ENCODE measurements at regions not wholly inside any gene's neighbourhood (a gene's known extent, or its start where the extent isn't known, plus 50 kb on each side); places are given as distances from the start of the nearest gene placed in this dataset.

DNA sequence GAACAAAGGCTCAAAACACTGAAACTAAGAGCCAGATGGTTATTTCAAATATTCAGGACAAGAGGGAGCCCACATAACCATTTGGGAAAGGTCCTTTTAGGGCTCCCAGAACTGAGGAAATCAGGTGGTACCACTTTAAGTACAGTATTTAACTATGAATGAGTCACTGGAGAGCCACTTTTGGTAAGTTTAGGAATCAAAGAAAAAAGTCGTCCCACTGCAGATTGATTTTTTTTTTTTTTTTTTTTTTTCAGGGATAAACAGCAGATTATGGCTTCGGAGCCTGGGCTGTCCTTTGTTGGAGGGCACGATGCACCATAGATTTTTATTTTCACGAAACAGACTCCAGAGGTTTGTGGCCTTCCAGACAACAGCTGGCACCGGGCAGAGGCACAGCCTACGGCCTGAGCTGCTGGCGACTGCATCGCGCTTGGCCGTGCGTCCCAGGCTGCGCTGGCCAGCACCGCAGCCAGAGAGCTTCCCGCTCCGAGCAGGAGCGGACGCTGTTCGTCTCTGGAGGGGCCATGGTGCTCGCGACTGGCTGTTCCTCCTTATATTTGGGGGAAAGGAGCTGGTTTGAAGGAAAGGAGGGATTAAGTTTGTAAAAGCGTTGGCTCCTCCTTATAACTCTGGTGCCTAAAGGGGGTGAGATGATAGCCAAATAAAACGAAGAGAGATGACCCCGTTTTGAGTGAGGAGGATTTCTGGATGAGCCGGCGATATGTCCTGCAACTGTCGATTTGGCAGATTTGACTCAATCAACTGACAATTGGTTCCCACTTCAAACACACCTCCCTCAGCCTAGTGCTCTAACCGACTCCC, 152.9 kb upstream of the GOLIM4 start:
- TF ChIP-seq EZH2 (IDR thresholded peaks at IDR 0.05; ENCODE audit: borderline replicate concordance, low read length), result no peak
- TF ChIP-seq, protein P1, sequence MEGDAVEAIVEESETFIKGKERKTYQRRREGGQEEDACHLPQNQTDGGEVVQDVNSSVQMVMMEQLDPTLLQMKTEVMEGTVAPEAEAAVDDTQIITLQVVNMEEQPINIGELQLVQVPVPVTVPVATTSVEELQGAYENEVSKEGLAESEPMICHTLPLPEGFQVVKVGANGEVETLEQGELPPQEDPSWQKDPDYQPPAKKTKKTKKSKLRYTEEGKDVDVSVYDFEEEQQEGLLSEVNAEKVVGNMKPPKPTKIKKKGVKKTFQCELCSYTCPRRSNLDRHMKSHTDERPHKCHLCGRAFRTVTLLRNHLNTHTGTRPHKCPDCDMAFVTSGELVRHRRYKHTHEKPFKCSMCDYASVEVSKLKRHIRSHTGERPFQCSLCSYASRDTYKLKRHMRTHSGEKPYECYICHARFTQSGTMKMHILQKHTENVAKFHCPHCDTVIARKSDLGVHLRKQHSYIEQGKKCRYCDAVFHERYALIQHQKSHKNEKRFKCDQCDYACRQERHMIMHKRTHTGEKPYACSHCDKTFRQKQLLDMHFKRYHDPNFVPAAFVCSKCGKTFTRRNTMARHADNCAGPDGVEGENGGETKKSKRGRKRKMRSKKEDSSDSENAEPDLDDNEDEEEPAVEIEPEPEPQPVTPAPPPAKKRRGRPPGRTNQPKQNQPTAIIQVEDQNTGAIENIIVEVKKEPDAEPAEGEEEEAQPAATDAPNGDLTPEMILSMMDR (IDR thresholded peaks at IDR 0.05; ENCODE audit: low read length), result no peak
